HEK293 (cell line): ENCODE measurements at regions not wholly inside any gene's neighbourhood (a gene's known extent, or its start where the extent isn't known, plus 50 kb on each side); places are given as distances from the start of the nearest gene placed in this dataset.

ENCODE experiments used
- CTCF ChIA-PET: fragments of 350-600 bp; formaldehyde crosslinking; extraction: SDS; loops from one replicate; lab custom pipeline; 2021; ENCODE audit warnings: antibody characterized with exemption; lab: Yijun Ruan, JAX
- POLR2A ChIA-PET: fragments of 300-600 bp; formaldehyde crosslinking; extraction: SDS; loops from one replicate; lab custom pipeline; 2020; ENCODE audit warnings: antibody characterized with exemption, inconsistent platforms; lab: Yijun Ruan, JAX
- H3K27ac ChIP-seq: fragments of 200-500 bp; sonication (Bioruptor generic); 2 replicates; pipeline ENCODE4 v1.5.1; 2014; ENCODE audit warnings: low read depth, low read length, control low read depth, inconsistent platforms; ENCODE audit errors: extremely low read depth
- H3K36me3 ChIP-seq, 2 experiments: fragments of 200-500 bp in 1 of 2; sonication (Bioruptor generic) in 1 of 2; 1 replicate in 1 of 2; 2 replicates in 1 of 2; pipeline ENCODE4 v1.5.1; 2014 to 2017; ENCODE audit warnings: inconsistent platforms in 2 of 2, low read length in 2 of 2; ENCODE audit not compliant: control insufficient read depth in 2 of 2, insufficient read depth in 1 of 2
- H3K4me1 ChIP-seq: fragments of 200-500 bp; sonication (Bioruptor generic); 2 replicates; pipeline ENCODE4 v1.5.1; 2014; ENCODE audit warnings: mild to moderate bottlenecking, low read length, inconsistent platforms; ENCODE audit not compliant: control insufficient read depth, insufficient read depth
- H3K4me3 ChIP-seq: 2 replicates; pipeline ENCODE4 v1.5.1; 2011; ENCODE audit warnings: low read depth, mild to moderate bottlenecking, control low read depth, low read length, moderate library complexity
- H3K9me3 ChIP-seq: fragments of 200-500 bp; sonication (Bioruptor generic); 2 replicates; pipeline ENCODE4 v1.5.1; 2014; ENCODE audit warnings: low read depth, low read length, inconsistent platforms; ENCODE audit not compliant: control insufficient read depth, insufficient read depth
- AEBP2 ChIP-seq: fragments of 450-650 bp; formaldehyde crosslinking; IDR thresholded peaks from 2 replicates; pipeline ENCODE4 v1.5.1; 2016; ENCODE audit warnings: missing biosample characterization, missing genetic modification characterization, borderline replicate concordance
- GLI2 ChIP-seq: fragments of 450-650 bp; formaldehyde crosslinking; IDR thresholded peaks from 2 replicates; pipeline ENCODE4; 2017; ENCODE audit warnings: missing biosample characterization, missing genetic modification characterization, low read depth, borderline replicate concordance
- KLF1 ChIP-seq: fragments of 450-650 bp; formaldehyde crosslinking; IDR thresholded peaks from 2 replicates; pipeline ENCODE4 v1.5.1; 2016; ENCODE audit warnings: missing biosample characterization, missing genetic modification characterization
- OSR2 ChIP-seq: fragments of 450-650 bp; formaldehyde crosslinking; IDR thresholded peaks from 2 replicates; pipeline ENCODE4 v1.5.1; 2016; ENCODE audit warnings: missing biosample characterization, missing genetic modification characterization
- YY2 ChIP-seq: fragments of 450-650 bp; formaldehyde crosslinking; IDR thresholded peaks from 2 replicates; pipeline ENCODE4 v1.5.1; 2016; ENCODE audit warnings: missing biosample characterization, missing genetic modification characterization
- ZBTB17 ChIP-seq: fragments of 450-650 bp; formaldehyde crosslinking; IDR thresholded peaks from 2 replicates; pipeline ENCODE4 v1.5.1; 2016; ENCODE audit warnings: missing biosample characterization, missing genetic modification characterization
- ZBTB20 ChIP-seq: fragments of 450-650 bp; formaldehyde crosslinking; IDR thresholded peaks from 2 replicates; pipeline ENCODE4 v1.5.1; 2016; ENCODE audit warnings: missing biosample characterization, missing genetic modification characterization
- ZNF140 ChIP-seq: fragments of 450-650 bp; formaldehyde crosslinking; IDR thresholded peaks from 2 replicates; pipeline ENCODE4 v1.5.1; 2016; ENCODE audit warnings: missing biosample characterization, missing genetic modification characterization
- ZNF16 ChIP-seq: fragments of 450-650 bp; formaldehyde crosslinking; IDR thresholded peaks from 2 replicates; pipeline ENCODE4 v1.5.1; 2016; ENCODE audit warnings: low read depth, missing biosample characterization, missing genetic modification characterization
- ZNF214 ChIP-seq: fragments of 450-650 bp; formaldehyde crosslinking; IDR thresholded peaks from 2 replicates; pipeline ENCODE4 v1.5.1; 2017; ENCODE audit warnings: missing biosample characterization, mild to moderate bottlenecking, missing genetic modification characterization, borderline replicate concordance
- ZNF223 ChIP-seq: fragments of 450-650 bp; formaldehyde crosslinking; IDR thresholded peaks from 2 replicates; pipeline ENCODE4 v1.5.1; 2016; ENCODE audit warnings: missing biosample characterization, missing genetic modification characterization
- ZNF24 ChIP-seq: fragments of 450-650 bp; formaldehyde crosslinking; IDR thresholded peaks from 2 replicates; pipeline ENCODE4 v1.5.1; 2016; ENCODE audit warnings: missing biosample characterization, missing genetic modification characterization
- ZNF391 ChIP-seq: fragments of 450-650 bp; formaldehyde crosslinking; IDR thresholded peaks from 2 replicates; pipeline ENCODE4 v1.5.1; 2016; ENCODE audit warnings: low read depth, missing biosample characterization, missing genetic modification characterization, borderline replicate concordance
- ZNF423 ChIP-seq: fragments of 450-650 bp; formaldehyde crosslinking; IDR thresholded peaks from 2 replicates; pipeline ENCODE4 v1.5.1; 2016; ENCODE audit warnings: missing biosample characterization, missing genetic modification characterization
- ZNF518A ChIP-seq: fragments of 450-650 bp; formaldehyde crosslinking; conservative IDR thresholded peaks from 2 replicates; pipeline ENCODE4 v1.5.1; 2016; ENCODE audit warnings: low read depth, missing biosample characterization, missing genetic modification characterization
- ZNF544 ChIP-seq: fragments of 450-650 bp; formaldehyde crosslinking; IDR thresholded peaks from 2 replicates; pipeline ENCODE4 v1.5.0; 2017; ENCODE audit warnings: missing biosample characterization, missing genetic modification characterization
- ZNF600 ChIP-seq: fragments of 450-650 bp; formaldehyde crosslinking; IDR thresholded peaks from 2 replicates; pipeline ENCODE4 v1.5.1; 2016; ENCODE audit warnings: missing biosample characterization, missing genetic modification characterization
- ZNF670 ChIP-seq: fragments of 450-650 bp; formaldehyde crosslinking; IDR thresholded peaks from 2 replicates; pipeline ENCODE4 v1.5.1; 2016; ENCODE audit warnings: missing biosample characterization, missing genetic modification characterization, low read depth
- ZNF701 ChIP-seq: fragments of 450-650 bp; formaldehyde crosslinking; IDR thresholded peaks from 2 replicates; pipeline ENCODE4 v1.5.1; 2016; ENCODE audit warnings: missing biosample characterization, missing genetic modification characterization
- ZSCAN16 ChIP-seq: fragments of 450-650 bp; formaldehyde crosslinking; IDR thresholded peaks from 2 replicates; pipeline ENCODE4 v1.5.1; 2016; ENCODE audit warnings: missing biosample characterization, missing genetic modification characterization
- TF ChIP-seq, protein P1 (sequence below): fragments of 450-650 bp; formaldehyde crosslinking; IDR thresholded peaks from 2 replicates; pipeline ENCODE4 v1.5.1; 2016; ENCODE audit warnings: missing biosample characterization, missing genetic modification characterization, low read depth
- TF ChIP-seq, protein P2 (sequence below): fragments of 450-650 bp; formaldehyde crosslinking; IDR thresholded peaks from 2 replicates; pipeline ENCODE4 v1.5.1; 2016; ENCODE audit warnings: missing biosample characterization, missing genetic modification characterization

GRCh38 chr18:71850602-71851001 is 693.5 kb downstream of the CBLN2 start (continued):
- TF ChIP-seq ZBTB20 (tag by site-specific recombination): no peak
- TF ChIP-seq ZNF391: no peak
- no peak for TF ChIP-seq ZNF214
- TF ChIP-seq, protein P1, sequence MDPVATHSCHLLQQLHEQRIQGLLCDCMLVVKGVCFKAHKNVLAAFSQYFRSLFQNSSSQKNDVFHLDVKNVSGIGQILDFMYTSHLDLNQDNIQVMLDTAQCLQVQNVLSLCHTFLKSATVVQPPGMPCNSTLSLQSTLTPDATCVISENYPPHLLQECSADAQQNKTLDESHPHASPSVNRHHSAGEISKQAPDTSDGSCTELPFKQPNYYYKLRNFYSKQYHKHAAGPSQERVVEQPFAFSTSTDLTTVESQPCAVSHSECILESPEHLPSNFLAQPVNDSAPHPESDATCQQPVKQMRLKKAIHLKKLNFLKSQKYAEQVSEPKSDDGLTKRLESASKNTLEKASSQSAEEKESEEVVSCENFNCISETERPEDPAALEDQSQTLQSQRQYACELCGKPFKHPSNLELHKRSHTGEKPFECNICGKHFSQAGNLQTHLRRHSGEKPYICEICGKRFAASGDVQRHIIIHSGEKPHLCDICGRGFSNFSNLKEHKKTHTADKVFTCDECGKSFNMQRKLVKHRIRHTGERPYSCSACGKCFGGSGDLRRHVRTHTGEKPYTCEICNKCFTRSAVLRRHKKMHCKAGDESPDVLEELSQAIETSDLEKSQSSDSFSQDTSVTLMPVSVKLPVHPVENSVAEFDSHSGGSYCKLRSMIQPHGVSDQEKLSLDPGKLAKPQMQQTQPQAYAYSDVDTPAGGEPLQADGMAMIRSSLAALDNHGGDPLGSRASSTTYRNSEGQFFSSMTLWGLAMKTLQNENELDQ (tag by site-specific recombination): no peak
- no peak for TF ChIP-seq ZNF423 (tag by site-specific recombination)
- no peak for TF ChIP-seq ZSCAN16
- no peak for TF ChIP-seq ZNF16 (tag by site-specific recombination)
- TF ChIP-seq ZNF544 (tag by site-specific recombination): no peak
- no peak for TF ChIP-seq GLI2

GRCh38 chr18:71849407-71849806 is 694.7 kb downstream of the CBLN2 start:
- no peaks in the 10 kb centered on the region for H3K36me3 ChIP-seq
- no peaks in the 10 kb centered on the region for H3K4me1 ChIP-seq
- no peak overlapping the region for H3K27ac ChIP-seq
- ChIA-PET POLR2A (no interaction called here), CTCF (no interaction called here)
- no peak overlapping the region for H3K4me3 ChIP-seq
- TF ChIP-seq ZNF24 (tag by site-specific recombination): no peak
- TF ChIP-seq ZNF600 (tag by site-specific recombination): no peak
- TF ChIP-seq ZNF701 (tag by site-specific recombination): no peak
- TF ChIP-seq, protein P2, sequence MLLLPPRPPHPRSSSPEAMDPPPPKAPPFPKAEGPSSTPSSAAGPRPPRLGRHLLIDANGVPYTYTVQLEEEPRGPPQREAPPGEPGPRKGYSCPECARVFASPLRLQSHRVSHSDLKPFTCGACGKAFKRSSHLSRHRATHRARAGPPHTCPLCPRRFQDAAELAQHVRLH (tag by site-specific recombination): no peak
- no peak for TF ChIP-seq AEBP2 (tag by site-specific recombination)
- TF ChIP-seq OSR2 (tag by site-specific recombination): no peak
- no peak for TF ChIP-seq ZNF518A
- TF ChIP-seq KLF1 (tag by site-specific recombination): no peak
- TF ChIP-seq ZBTB17 (tag by site-specific recombination): no peak
- no peak for TF ChIP-seq ZNF670
- no peak for TF ChIP-seq ZNF223 (tag by site-specific recombination)
- TF ChIP-seq ZNF140 (tag by site-specific recombination): no peak
- TF ChIP-seq YY2 (tag by site-specific recombination): no peak
- TF ChIP-seq, all 188 proteins: peak for 0
- H3K9me3 ChIP-seq: no peaks in the 10 kb centered on the region
